ENCODE measurements at regions not wholly inside any gene's neighbourhood (a gene's known extent, or its start where the extent isn't known, plus 50 kb on each side); places are given as distances from the start of the nearest gene placed in this dataset.
"Not testable (repeated sequence)": the region's sequence is repeated elsewhere in the genome, so short reads cannot be mapped to it uniquely, and the experiment has no call there.

DNA sequence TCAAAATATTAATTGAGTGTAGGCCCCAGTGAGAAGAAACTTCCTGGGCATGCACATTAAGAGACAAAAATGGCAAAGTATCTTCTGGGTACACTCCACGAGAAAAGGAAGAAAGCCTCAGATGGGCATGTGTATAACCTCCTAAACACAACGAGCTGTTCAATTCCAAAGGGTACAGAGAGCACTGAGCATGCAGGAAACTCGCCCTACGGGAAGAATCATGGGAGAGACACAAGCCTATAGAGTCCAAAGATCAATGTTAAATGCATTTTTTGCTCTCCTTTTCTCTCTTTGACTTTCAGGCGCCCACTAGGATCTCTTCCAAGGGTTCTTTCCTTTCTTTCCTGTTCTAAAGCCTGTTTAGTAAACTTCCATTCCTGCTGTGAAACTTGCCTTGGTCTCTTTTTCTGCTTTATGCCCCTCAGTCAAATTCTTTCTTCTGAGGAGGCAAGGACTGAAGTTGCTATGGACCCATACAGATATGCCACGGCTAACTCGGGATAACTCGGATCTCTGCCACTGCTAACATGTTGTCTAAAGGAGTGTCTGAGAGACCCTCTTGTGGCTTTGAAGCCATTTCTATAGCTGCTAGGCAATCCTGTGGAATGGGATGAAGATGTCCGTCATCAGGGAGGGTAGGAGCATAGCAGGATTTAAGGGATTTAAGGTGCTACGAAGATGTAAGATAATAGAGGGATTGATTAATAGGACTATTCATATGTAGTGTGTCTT lies 99.5 kb upstream of the MTLN start:
- TF ChIP-seq, protein P1, sequence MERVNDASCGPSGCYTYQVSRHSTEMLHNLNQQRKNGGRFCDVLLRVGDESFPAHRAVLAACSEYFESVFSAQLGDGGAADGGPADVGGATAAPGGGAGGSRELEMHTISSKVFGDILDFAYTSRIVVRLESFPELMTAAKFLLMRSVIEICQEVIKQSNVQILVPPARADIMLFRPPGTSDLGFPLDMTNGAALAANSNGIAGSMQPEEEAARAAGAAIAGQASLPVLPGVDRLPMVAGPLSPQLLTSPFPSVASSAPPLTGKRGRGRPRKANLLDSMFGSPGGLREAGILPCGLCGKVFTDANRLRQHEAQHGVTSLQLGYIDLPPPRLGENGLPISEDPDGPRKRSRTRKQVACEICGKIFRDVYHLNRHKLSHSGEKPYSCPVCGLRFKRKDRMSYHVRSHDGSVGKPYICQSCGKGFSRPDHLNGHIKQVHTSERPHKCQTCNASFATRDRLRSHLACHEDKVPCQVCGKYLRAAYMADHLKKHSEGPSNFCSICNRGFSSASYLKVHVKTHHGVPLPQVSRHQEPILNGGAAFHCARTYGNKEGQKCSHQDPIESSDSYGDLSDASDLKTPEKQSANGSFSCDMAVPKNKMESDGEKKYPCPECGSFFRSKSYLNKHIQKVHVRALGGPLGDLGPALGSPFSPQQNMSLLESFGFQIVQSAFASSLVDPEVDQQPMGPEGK (CRISPR knock-in tag; IDR thresholded peaks at IDR 0.05; ENCODE audit: borderline replicate concordance): not testable (repeated sequence)
- TF ChIP-seq, protein P2, sequence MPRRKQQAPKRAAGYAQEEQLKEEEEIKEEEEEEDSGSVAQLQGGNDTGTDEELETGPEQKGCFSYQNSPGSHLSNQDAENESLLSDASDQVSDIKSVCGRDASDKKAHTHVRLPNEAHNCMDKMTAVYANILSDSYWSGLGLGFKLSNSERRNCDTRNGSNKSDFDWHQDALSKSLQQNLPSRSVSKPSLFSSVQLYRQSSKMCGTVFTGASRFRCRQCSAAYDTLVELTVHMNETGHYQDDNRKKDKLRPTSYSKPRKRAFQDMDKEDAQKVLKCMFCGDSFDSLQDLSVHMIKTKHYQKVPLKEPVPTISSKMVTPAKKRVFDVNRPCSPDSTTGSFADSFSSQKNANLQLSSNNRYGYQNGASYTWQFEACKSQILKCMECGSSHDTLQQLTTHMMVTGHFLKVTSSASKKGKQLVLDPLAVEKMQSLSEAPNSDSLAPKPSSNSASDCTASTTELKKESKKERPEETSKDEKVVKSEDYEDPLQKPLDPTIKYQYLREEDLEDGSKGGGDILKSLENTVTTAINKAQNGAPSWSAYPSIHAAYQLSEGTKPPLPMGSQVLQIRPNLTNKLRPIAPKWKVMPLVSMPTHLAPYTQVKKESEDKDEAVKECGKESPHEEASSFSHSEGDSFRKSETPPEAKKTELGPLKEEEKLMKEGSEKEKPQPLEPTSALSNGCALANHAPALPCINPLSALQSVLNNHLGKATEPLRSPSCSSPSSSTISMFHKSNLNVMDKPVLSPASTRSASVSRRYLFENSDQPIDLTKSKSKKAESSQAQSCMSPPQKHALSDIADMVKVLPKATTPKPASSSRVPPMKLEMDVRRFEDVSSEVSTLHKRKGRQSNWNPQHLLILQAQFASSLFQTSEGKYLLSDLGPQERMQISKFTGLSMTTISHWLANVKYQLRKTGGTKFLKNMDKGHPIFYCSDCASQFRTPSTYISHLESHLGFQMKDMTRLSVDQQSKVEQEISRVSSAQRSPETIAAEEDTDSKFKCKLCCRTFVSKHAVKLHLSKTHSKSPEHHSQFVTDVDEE (CRISPR knock-in tag; IDR thresholded peaks at IDR 0.05): not testable (repeated sequence)
- TF ChIP-seq ZFP30 (CRISPR knock-in tag; IDR thresholded peaks at IDR 0.05); PPARA (CRISPR knock-in tag; IDR thresholded peaks at IDR 0.05; ENCODE audit: borderline replicate concordance); ARNTL (CRISPR knock-in tag; IDR thresholded peaks at IDR 0.05; ENCODE audit: borderline replicate concordance, low read depth); RARB (CRISPR knock-in tag; IDR thresholded peaks at IDR 0.05); ISL1 (CRISPR knock-in tag; IDR thresholded peaks at IDR 0.05); ZC3H10 (CRISPR knock-in tag; IDR thresholded peaks at IDR 0.05): not testable (repeated sequence)
- TF ChIP-seq, protein P3, sequence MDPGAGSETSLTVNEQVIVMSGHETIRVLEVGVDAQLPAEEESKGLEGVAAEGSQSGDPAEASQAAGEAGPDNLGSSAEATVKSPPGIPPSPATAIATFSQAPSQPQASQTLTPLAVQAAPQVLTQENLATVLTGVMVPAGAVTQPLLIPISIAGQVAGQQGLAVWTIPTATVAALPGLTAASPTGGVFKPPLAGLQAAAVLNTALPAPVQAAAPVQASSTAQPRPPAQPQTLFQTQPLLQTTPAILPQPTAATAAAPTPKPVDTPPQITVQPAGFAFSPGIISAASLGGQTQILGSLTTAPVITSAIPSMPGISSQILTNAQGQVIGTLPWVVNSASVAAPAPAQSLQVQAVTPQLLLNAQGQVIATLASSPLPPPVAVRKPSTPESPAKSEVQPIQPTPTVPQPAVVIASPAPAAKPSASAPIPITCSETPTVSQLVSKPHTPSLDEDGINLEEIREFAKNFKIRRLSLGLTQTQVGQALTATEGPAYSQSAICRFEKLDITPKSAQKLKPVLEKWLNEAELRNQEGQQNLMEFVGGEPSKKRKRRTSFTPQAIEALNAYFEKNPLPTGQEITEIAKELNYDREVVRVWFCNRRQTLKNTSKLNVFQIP (CRISPR knock-in tag; IDR thresholded peaks at IDR 0.05; ENCODE audit: borderline replicate concordance, low read depth): not testable (repeated sequence)
- TF ChIP-seq, protein P4, sequence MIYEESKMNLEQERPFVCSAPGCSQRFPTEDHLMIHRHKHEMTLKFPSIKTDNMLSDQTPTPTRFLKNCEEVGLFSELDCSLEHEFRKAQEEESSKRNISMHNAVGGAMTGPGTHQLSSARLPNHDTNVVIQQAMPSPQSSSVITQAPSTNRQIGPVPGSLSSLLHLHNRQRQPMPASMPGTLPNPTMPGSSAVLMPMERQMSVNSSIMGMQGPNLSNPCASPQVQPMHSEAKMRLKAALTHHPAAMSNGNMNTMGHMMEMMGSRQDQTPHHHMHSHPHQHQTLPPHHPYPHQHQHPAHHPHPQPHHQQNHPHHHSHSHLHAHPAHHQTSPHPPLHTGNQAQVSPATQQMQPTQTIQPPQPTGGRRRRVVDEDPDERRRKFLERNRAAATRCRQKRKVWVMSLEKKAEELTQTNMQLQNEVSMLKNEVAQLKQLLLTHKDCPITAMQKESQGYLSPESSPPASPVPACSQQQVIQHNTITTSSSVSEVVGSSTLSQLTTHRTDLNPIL (CRISPR knock-in tag; IDR thresholded peaks at IDR 0.05; ENCODE audit: low read depth): not testable (repeated sequence)
